HG03378 (cell line): ENCODE measurements at regions not wholly inside any gene's neighbourhood (a gene's known extent, or its start where the extent isn't known, plus 50 kb on each side); places are given as distances from the start of the nearest gene placed in this dataset.

Experiments used
- ATAC-seq: cut with Tn5 transposase; IDR thresholded peaks from one replicate; pipeline ENCODE4 v1.9.1; 2021; ENCODE audit warnings: mild to moderate bottlenecking, moderate library complexity; ENCODE audit not compliant: unreplicated experiment

GRCh38 chr3:99542767-99543518 is 95.5 kb upstream of the COL8A1 start:
- peak; percentile 46 for ATAC-seq

- ATAC-seq = no peak
Measured at GRCh38 chr3:99541181-99541580, 97.2 kb upstream of the COL8A1 start.

- no peak for ATAC-seq
Measured at GRCh38 chr3:99537416-99537815, 101.0 kb upstream of the COL8A1 start.

GRCh38 chr3:99536555-99537314 is 101.7 kb upstream of the COL8A1 start:
- ATAC-seq = no peak

- no peak for ATAC-seq
Measured at GRCh38 chr3:99534951-99535704, 103.3 kb upstream of the COL8A1 start.

- ATAC-seq = peak; percentile 65
Measured at GRCh38 chr3:99532246-99532645, 106.1 kb upstream of the COL8A1 start.

- ATAC-seq = no peak
Measured at GRCh38 chr3:99529265-99529664, 109.1 kb upstream of the COL8A1 start.

- no peak for ATAC-seq
Measured at GRCh38 chr3:99526921-99527320, 111.5 kb upstream of the COL8A1 start.

GRCh38 chr3:99524559-99524958 is 113.8 kb upstream of the COL8A1 start:
- no peak for ATAC-seq

- no peak for ATAC-seq
Measured at GRCh38 chr3:99523431-99524127, 114.8 kb upstream of the COL8A1 start.

GRCh38 chr3:99522147-99522546 is 116.2 kb upstream of the COL8A1 start:
- ATAC-seq = no peak

GRCh38 chr3:99521551-99521950 is 116.8 kb upstream of the COL8A1 start:
- ATAC-seq = no peak

GRCh38 chr3:99520513-99520912 is 117.9 kb upstream of the COL8A1 start:
- no peak for ATAC-seq

GRCh38 chr3:99516936-99517335 is 121.5 kb upstream of the COL8A1 start:
- no peak for ATAC-seq

- no peak for ATAC-seq
Measured at GRCh38 chr3:99515891-99516290, 122.5 kb upstream of the COL8A1 start.

- no peak for ATAC-seq
Measured at GRCh38 chr3:99509224-99509623, 129.2 kb upstream of the COL8A1 start.

- no peak for ATAC-seq
Measured at GRCh38 chr3:99508191-99508590, 130.2 kb upstream of the COL8A1 start.

- peak; percentile 100 for ATAC-seq
Measured at GRCh38 chr3:99505646-99506269, 132.6 kb upstream of the COL8A1 start.

- peak; percentile 35 for ATAC-seq
Measured at GRCh38 chr3:99505200-99505599, 133.2 kb upstream of the COL8A1 start.

GRCh38 chr3:99504258-99504657 is 134.1 kb upstream of the COL8A1 start:
- ATAC-seq = no peak

- no peak for ATAC-seq
Measured at GRCh38 chr3:99503350-99503749, 135.0 kb upstream of the COL8A1 start.
